ENCODE measurements at regions not wholly inside any gene's neighbourhood (a gene's known extent, or its start where the extent isn't known, plus 50 kb on each side); places are given as distances from the start of the nearest gene placed in this dataset.

DNA sequence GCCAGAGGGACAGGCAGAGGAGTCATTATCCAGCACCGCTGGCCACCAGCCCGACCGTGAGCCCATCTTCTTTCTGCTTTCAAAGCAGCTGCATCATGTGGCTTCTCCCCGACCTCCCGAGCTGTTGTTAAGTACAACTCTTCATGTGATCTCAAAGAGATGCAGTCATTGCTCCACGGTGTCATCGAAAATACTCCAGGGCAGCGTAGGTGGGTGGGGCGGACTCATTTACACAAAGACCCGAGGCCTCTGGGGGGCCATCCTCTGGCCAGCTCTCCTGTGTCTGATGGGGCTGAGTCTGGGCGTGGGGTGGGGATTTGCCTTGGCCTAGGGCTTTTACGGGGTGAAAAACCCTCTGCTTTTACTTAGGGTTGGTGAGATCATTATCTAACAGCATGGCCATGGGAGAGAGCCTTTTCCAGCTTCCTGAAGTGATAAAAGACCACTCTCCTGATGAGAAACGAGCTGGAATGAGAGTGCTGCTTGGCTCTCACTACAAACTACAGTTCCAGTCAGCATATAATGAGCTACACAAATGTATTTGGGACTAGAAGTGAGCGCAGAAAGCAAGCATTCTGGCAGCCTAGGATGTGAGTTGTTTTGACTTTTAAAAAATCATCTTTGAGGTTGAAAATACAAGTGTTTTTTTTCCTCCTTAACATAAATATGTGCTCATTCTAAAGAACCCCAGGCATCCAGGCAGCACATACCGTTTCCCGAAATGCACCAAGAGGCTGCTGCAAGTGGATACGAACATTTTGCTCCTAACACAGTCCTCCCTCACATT, 165.0 kb downstream of the RHOU start:
- no peaks in the 10 kb centered on the region for H3K36me3 ChIP-seq (ENCODE audit: control insufficient read depth in 4 of 4, insufficient read depth in 3 of 4, low read depth in 1 of 4, low read length in 3 of 4)
- H3K27me3 ChIP-seq (ENCODE audit: control insufficient read depth in 4 of 4, insufficient read depth in 4 of 4, low read length in 3 of 4), result no peaks in the 10 kb centered on the region
- no peak overlapping the region for H3K27ac ChIP-seq (ENCODE audit: low read depth in 1 of 2, low read length in 2 of 2)
- H3K9me3 ChIP-seq (ENCODE audit: control insufficient read depth in 4 of 4, low read length in 3 of 4), result no peaks in the 10 kb centered on the region
- H3K4me3 ChIP-seq (ENCODE audit: low read depth in 1 of 3, low read length in 3 of 3), result no peak overlapping the region
- DNase-seq (ENCODE audit: low spot score), result no peak
- H3K4me1 ChIP-seq (ENCODE audit: control insufficient read depth in 4 of 4, insufficient read depth in 4 of 4, low read length in 3 of 4), result peaks cover 2 to 11% (median 7%) of the 10 kb centered on the region in 4 donors
- no peak overlapping the region for H3K9ac ChIP-seq (ENCODE audit: low read depth in 1 of 2, low read length in 2 of 2)
- whole genome bisulfite sequencing, result 91% methylated on average over 17 of the region's 17 CpGs
- no peak for TF ChIP-seq NR2F2 (IDR thresholded peaks at IDR 0.05)
- no peak for TF ChIP-seq GABPA (IDR thresholded peaks at IDR 0.05 in 1 of 2, conservative IDR thresholded peaks at IDR 0.05 in 1 of 2)
- TF ChIP-seq, protein P1, sequence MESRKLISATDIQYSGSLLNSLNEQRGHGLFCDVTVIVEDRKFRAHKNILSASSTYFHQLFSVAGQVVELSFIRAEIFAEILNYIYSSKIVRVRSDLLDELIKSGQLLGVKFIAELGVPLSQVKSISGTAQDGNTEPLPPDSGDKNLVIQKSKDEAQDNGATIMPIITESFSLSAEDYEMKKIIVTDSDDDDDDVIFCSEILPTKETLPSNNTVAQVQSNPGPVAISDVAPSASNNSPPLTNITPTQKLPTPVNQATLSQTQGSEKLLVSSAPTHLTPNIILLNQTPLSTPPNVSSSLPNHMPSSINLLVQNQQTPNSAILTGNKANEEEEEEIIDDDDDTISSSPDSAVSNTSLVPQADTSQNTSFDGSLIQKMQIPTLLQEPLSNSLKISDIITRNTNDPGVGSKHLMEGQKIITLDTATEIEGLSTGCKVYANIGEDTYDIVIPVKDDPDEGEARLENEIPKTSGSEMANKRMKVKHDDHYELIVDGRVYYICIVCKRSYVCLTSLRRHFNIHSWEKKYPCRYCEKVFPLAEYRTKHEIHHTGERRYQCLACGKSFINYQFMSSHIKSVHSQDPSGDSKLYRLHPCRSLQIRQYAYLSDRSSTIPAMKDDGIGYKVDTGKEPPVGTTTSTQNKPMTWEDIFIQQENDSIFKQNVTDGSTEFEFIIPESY (IDR thresholded peaks at IDR 0.05), result no peak
- no peak for TF ChIP-seq HNF4A (conservative IDR thresholded peaks at IDR 0.05)
- TF ChIP-seq RAD21 (IDR thresholded peaks at IDR 0.05), result no peak
- no peak for TF ChIP-seq RXRA (IDR thresholded peaks at IDR 0.05)
- no peak for TF ChIP-seq SP1 (IDR thresholded peaks at IDR 0.05)
- TF ChIP-seq TAF1 (conservative IDR thresholded peaks at IDR 0.05), result no peak
- no peak for TF ChIP-seq YY1 (IDR thresholded peaks at IDR 0.05)
- TF ChIP-seq FOXA2 (IDR thresholded peaks at IDR 0.05), result no peak
- TF ChIP-seq, protein P2, sequence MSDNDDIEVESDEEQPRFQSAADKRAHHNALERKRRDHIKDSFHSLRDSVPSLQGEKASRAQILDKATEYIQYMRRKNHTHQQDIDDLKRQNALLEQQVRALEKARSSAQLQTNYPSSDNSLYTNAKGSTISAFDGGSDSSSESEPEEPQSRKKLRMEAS (IDR thresholded peaks at IDR 0.05), result no peak
- TF ChIP-seq FOXA1 (IDR thresholded peaks at IDR 0.05), result no peak
- TF ChIP-seq, protein P3, sequence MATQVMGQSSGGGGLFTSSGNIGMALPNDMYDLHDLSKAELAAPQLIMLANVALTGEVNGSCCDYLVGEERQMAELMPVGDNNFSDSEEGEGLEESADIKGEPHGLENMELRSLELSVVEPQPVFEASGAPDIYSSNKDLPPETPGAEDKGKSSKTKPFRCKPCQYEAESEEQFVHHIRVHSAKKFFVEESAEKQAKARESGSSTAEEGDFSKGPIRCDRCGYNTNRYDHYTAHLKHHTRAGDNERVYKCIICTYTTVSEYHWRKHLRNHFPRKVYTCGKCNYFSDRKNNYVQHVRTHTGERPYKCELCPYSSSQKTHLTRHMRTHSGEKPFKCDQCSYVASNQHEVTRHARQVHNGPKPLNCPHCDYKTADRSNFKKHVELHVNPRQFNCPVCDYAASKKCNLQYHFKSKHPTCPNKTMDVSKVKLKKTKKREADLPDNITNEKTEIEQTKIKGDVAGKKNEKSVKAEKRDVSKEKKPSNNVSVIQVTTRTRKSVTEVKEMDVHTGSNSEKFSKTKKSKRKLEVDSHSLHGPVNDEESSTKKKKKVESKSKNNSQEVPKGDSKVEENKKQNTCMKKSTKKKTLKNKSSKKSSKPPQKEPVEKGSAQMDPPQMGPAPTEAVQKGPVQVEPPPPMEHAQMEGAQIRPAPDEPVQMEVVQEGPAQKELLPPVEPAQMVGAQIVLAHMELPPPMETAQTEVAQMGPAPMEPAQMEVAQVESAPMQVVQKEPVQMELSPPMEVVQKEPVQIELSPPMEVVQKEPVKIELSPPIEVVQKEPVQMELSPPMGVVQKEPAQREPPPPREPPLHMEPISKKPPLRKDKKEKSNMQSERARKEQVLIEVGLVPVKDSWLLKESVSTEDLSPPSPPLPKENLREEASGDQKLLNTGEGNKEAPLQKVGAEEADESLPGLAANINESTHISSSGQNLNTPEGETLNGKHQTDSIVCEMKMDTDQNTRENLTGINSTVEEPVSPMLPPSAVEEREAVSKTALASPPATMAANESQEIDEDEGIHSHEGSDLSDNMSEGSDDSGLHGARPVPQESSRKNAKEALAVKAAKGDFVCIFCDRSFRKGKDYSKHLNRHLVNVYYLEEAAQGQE (IDR thresholded peaks at IDR 0.05), result no peak

DNA sequence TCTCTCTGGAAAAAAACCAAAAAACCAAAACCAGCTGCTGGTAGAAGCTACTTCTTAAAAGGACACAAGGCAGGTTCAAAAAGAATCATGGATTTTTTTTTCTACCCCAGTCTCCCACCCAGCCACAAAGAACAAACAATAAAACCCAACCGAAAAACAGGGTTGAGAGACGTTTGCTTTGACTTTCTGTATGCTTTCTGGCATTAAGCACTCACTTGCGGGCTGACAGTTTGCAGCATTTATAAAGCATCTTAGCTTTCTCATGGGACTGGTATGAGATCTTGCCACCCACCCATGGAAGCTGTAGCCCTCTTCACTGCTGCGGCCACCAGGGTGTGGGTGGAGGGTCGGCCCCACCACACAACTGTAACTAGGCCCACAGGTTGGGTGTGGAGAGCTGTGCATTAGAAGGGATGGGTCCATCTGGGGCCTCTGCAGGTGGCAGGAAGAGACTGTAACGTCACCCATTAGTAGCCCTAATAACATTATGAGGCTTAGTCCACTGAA, 165.7 kb downstream of the RHOU start:
- H3K4me1 ChIP-seq (ENCODE audit: control insufficient read depth in 4 of 4, insufficient read depth in 4 of 4, low read length in 3 of 4), result peaks cover 2 to 11% (median 7%) of the 10 kb centered on the region in 4 donors
- no peak overlapping the region for H3K9ac ChIP-seq (ENCODE audit: low read depth in 1 of 2, low read length in 2 of 2)
- H3K27me3 ChIP-seq (ENCODE audit: control insufficient read depth in 4 of 4, insufficient read depth in 4 of 4, low read length in 3 of 4), result no peaks in the 10 kb centered on the region
- WGBS, result 95% methylated on average over 6 of the region's 6 CpGs
- no peak for DNase-seq (ENCODE audit: low spot score)
- no peak overlapping the region for H3K27ac ChIP-seq (ENCODE audit: low read depth in 1 of 2, low read length in 2 of 2)
- no peak overlapping the region for H3K4me3 ChIP-seq (ENCODE audit: low read depth in 1 of 3, low read length in 3 of 3)
- H3K36me3 ChIP-seq (ENCODE audit: control insufficient read depth in 4 of 4, insufficient read depth in 3 of 4, low read depth in 1 of 4, low read length in 3 of 4), result no peaks in the 10 kb centered on the region
- H3K9me3 ChIP-seq (ENCODE audit: control insufficient read depth in 4 of 4, low read length in 3 of 4), result no peaks in the 10 kb centered on the region
- TF ChIP-seq HNF4A (conservative IDR thresholded peaks at IDR 0.05) (no peak), FOXA1 (IDR thresholded peaks at IDR 0.05) (no peak), YY1 (IDR thresholded peaks at IDR 0.05) (no peak), TAF1 (conservative IDR thresholded peaks at IDR 0.05) (no peak), SP1 (IDR thresholded peaks at IDR 0.05) (no peak), RAD21 (IDR thresholded peaks at IDR 0.05) (no peak), NR2F2 (IDR thresholded peaks at IDR 0.05) (no peak), HNF4G (IDR thresholded peaks at IDR 0.05) (no peak), FOXA2 (IDR thresholded peaks at IDR 0.05) (no peak), GABPA (IDR thresholded peaks at IDR 0.05 in 1 of 2, conservative IDR thresholded peaks at IDR 0.05 in 1 of 2) (no peak), RXRA (IDR thresholded peaks at IDR 0.05) (no peak), JUND (IDR thresholded peaks at IDR 0.05) (no peak), EGR1 (IDR thresholded peaks at IDR 0.05; ENCODE audit: low read depth in 2 of 2) (no peak)
- TF ChIP-seq, protein P4, sequence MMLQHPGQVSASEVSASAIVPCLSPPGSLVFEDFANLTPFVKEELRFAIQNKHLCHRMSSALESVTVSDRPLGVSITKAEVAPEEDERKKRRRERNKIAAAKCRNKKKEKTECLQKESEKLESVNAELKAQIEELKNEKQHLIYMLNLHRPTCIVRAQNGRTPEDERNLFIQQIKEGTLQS (IDR thresholded peaks at IDR 0.05), result no peak
- TF ChIP-seq, protein P5, sequence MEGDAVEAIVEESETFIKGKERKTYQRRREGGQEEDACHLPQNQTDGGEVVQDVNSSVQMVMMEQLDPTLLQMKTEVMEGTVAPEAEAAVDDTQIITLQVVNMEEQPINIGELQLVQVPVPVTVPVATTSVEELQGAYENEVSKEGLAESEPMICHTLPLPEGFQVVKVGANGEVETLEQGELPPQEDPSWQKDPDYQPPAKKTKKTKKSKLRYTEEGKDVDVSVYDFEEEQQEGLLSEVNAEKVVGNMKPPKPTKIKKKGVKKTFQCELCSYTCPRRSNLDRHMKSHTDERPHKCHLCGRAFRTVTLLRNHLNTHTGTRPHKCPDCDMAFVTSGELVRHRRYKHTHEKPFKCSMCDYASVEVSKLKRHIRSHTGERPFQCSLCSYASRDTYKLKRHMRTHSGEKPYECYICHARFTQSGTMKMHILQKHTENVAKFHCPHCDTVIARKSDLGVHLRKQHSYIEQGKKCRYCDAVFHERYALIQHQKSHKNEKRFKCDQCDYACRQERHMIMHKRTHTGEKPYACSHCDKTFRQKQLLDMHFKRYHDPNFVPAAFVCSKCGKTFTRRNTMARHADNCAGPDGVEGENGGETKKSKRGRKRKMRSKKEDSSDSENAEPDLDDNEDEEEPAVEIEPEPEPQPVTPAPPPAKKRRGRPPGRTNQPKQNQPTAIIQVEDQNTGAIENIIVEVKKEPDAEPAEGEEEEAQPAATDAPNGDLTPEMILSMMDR (IDR thresholded peaks at IDR 0.05; ENCODE audit: low read depth, low read length, missing input control), result no peak
- TF ChIP-seq, protein P2 (IDR thresholded peaks at IDR 0.05), result no peak
- TF ChIP-seq, protein P1 (IDR thresholded peaks at IDR 0.05), result no peak

Measured in liver (tissue), 8 donors.